ENCODE measurements at regions not wholly inside any gene's neighbourhood (a gene's known extent, or its start where the extent isn't known, plus 50 kb on each side); places are given as distances from the start of the nearest gene placed in this dataset.

GRCh38 chr6:12224251-12224650 is 65.9 kb upstream of the EDN1 start:
- Histone ChIP-seq H3K9me3 (ENCODE audit: control insufficient read depth, low read length) (no peaks in the 10 kb centered on the region), H3K4me1 (ENCODE audit: control insufficient read depth, insufficient read depth, low read length) (no peaks in the 10 kb centered on the region), H3K27ac (ENCODE audit: low read depth, low read length) (no peak overlapping the region), H3K27me3 (ENCODE audit: control insufficient read depth, insufficient read depth, low read length, poor library complexity, severe bottlenecking) (no peaks in the 10 kb centered on the region), H3K9ac (ENCODE audit: extremely low read depth, low read length, poor library complexity, severe bottlenecking) (no peak overlapping the region), H3K36me3 (ENCODE audit: control insufficient read depth, insufficient read depth, low read length) (no peaks in the 10 kb centered on the region), H3K4me3 (ENCODE audit: low read length) (no peak overlapping the region)
- Mint-ChIP-seq H3K27me3 (ENCODE audit: insufficient read depth) (no peaks in the 10 kb centered on the region), H3K4me3 (no peak overlapping the region), H3K4me1 (peaks cover 3% of the 10 kb centered on the region), H3K9me3 (no peaks in the 10 kb centered on the region), H3K27ac (no peak overlapping the region), H3K36me3 (ENCODE audit: low read depth) (no peaks in the 10 kb centered on the region)
- TF ChIP-seq CTCF (conservative IDR thresholded peaks at IDR 0.05) = no peak
- DNase-seq = no peak
- WGBS, 2 experiments (ENCODE audit: insufficient coverage in 1 of 2, insufficient read length in 1 of 2) = 96% methylated on average over 2 of the region's 2 CpGs

GRCh38 chr6:12228447-12229146 is 61.6 kb upstream of the EDN1 start:
- Histone ChIP-seq H3K4me3 (ENCODE audit: low read length) (no peak overlapping the region), H3K27me3 (ENCODE audit: control insufficient read depth, insufficient read depth, low read length, poor library complexity, severe bottlenecking) (no peaks in the 10 kb centered on the region), H3K36me3 (ENCODE audit: control insufficient read depth, insufficient read depth, low read length) (no peaks in the 10 kb centered on the region), H3K27ac (ENCODE audit: low read depth, low read length) (no peak overlapping the region), H3K9me3 (ENCODE audit: control insufficient read depth, low read length) (no peaks in the 10 kb centered on the region), H3K9ac (ENCODE audit: extremely low read depth, low read length, poor library complexity, severe bottlenecking) (no peak overlapping the region), H3K4me1 (ENCODE audit: control insufficient read depth, insufficient read depth, low read length) (peaks cover 9% of the 10 kb centered on the region)
- Mint-ChIP-seq H3K27me3 (ENCODE audit: insufficient read depth) (no peaks in the 10 kb centered on the region), H3K36me3 (ENCODE audit: low read depth) (no peaks in the 10 kb centered on the region), H3K9me3 (no peaks in the 10 kb centered on the region), H3K27ac (no peak overlapping the region), H3K4me3 (no peak overlapping the region), H3K4me1 (peaks cover 16% of the 10 kb centered on the region)
- TF ChIP-seq CTCF (conservative IDR thresholded peaks at IDR 0.05) = no peak
- no peak for DNase-seq
- WGBS, 2 experiments (ENCODE audit: insufficient coverage in 1 of 2, insufficient read length in 1 of 2) = 82 to 91% methylated on average over 12 to 13 of the region's 13 CpGs

GRCh38 chr6:12229332-12229731 is 60.8 kb upstream of the EDN1 start:
- no peaks in the 10 kb centered on the region for H3K9me3 Mint-ChIP-seq
- Histone ChIP-seq H3K4me1 (ENCODE audit: control insufficient read depth, insufficient read depth, low read length) (peaks cover 9% of the 10 kb centered on the region), H3K9me3 (ENCODE audit: control insufficient read depth, low read length) (no peaks in the 10 kb centered on the region), H3K9ac (ENCODE audit: extremely low read depth, low read length, poor library complexity, severe bottlenecking) (no peak overlapping the region), H3K27me3 (ENCODE audit: control insufficient read depth, insufficient read depth, low read length, poor library complexity, severe bottlenecking) (no peaks in the 10 kb centered on the region), H3K36me3 (ENCODE audit: control insufficient read depth, insufficient read depth, low read length) (no peaks in the 10 kb centered on the region), H3K27ac (ENCODE audit: low read depth, low read length) (no peak overlapping the region), H3K4me3 (ENCODE audit: low read length) (no peak overlapping the region)
- H3K27me3 Mint-ChIP-seq (ENCODE audit: insufficient read depth) = no peaks in the 10 kb centered on the region
- TF ChIP-seq CTCF (conservative IDR thresholded peaks at IDR 0.05) = no peak
- H3K4me3 Mint-ChIP-seq = no peak overlapping the region
- H3K36me3 Mint-ChIP-seq (ENCODE audit: low read depth) = no peaks in the 10 kb centered on the region
- H3K4me1 Mint-ChIP-seq = peaks cover 22% of the 10 kb centered on the region
- no peak for DNase-seq
- 88 to 100% methylated on average over 1 of the region's 1 CpG for WGBS, 2 experiments (ENCODE audit: insufficient coverage in 1 of 2, insufficient read length in 1 of 2)
- H3K27ac Mint-ChIP-seq = no peak overlapping the region

Measured in endodermal cell (in vitro differentiated cells).